DMS79 (cell line): ENCODE measurements at regions not wholly inside any gene's neighbourhood (a gene's known extent, or its start where the extent isn't known, plus 50 kb on each side); places are given as distances from the start of the nearest gene placed in this dataset.

ENCODE experiments used
- DNase-seq: peaks from one replicate; lab custom pipeline; 2025; lab: John Stamatoyannopoulos, UW

- DNase-seq = no peak
Measured at GRCh38 chr15:96102631-96103030, 227.9 kb upstream of the NR2F2 start.

DNA sequence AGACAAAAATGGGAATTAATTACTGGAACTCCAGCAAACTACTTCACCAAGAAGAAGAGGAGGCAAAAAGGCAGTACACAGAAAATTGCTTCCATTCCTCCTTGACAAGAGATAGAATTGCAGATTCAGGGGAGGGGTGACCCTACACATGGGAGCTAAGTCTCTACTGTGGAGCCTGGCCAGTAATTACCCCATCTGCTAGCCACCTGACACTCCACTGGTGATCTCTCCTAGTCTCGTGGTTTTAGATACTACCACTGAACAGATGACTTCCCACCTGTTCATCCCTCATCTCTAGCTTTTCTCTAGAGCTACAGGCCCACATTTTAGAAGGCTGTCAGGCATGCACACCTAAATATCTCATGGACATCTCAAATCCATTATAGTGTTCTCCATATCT lies 224.3 kb upstream of the NR2F2 start:
- DNase-seq = no peak

DNA sequence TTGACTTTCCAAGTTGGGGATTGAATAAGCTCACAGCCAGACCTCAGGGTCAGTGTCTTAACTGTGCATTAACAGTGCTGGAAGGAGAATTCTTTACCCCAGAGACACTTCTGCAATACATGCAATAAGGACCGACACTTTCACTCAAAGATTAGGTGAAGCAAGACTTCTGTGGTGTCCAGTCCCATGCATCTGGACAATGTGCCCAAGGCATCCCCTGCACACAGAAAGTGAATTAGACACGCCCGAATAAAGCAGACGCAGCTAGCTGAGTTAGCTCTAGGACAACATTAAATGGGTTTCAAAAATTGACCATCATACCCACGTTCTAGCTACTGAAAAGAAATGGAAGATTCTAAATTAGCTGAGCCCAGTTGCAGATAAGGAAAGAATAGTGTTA lies 223.9 kb upstream of the NR2F2 start:
- DNase-seq = no peak

- no peak for DNase-seq
Measured at GRCh38 chr15:96107916-96108315, 222.6 kb upstream of the NR2F2 start.

GRCh38 chr15:96108405-96108804 lies 222.1 kb upstream of the NR2F2 start:
- DNase-seq = no peak

GRCh38 chr15:96109820-96110219 lies 220.7 kb upstream of the NR2F2 start:
- DNase-seq = no peak

- no peak for DNase-seq
Measured at GRCh38 chr15:96112018-96112417, 218.5 kb upstream of the NR2F2 start.

DNA sequence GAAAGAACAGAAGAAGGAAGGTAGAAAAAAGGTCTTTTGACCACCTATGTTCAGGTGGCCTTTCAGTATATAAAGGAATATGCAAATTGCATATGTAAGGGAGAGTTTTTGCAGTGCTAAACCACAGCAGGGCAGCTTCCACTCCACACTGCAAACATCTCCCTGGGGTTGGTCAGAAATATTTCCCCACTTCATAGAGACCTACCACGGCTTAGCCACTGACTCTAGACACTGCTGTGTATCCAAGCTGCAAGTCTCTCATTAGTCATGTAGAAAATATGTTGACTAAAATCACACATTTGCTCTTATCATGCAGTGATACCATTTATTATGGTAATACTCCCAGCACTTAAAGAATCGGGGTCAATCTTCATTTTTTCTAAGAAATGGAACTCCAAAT lies 214.9 kb upstream of the NR2F2 start:
- DNase-seq = no peak

GRCh38 chr15:96117270-96117669 lies 213.2 kb upstream of the NR2F2 start:
- no peak for DNase-seq

GRCh38 chr15:96119734-96120133 lies 210.8 kb upstream of the NR2F2 start:
- DNase-seq = no peak

DNA sequence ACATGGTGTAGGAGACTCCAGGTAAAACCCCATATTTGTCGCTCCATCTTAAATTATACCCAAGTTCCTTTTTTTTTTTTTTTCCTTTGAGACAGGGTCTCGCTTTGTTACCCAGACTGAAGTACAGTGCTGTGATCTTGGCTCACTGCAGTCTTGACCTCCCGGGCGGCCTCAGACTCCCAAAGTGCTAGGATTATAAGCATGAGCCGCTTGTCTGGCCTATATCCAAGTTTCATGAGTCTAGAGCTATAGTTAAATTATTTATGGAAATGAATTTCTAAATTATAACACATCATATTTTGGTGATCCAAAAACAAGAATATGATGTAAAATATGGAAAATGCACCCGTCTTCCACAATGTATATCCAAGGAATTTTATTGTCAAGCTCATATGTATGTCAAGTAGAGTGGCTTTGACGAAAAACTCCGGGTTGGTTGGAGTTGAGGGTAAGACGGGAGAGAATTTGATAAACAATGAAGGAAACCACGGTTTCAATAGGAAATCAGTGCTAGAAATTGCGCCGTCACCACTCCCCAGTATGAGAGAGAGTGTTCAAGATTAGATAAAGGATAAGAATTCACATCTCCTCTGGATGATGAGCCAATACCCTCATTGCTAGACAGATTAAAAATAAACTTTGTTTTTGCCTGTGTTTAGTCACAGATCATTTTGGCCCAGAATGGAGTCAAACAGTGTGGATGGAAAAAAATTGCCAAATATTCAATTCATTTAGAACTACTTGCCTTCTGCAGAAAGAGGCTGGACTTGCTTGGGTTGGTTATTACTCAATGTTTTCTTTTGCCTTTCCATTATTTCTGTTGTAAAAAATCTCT lies 209.2 kb upstream of the NR2F2 start:
- no peak for DNase-seq

- no peak for DNase-seq
Measured at GRCh38 chr15:96122077-96123027, 208.1 kb upstream of the NR2F2 start.

- no peak for DNase-seq
Measured at GRCh38 chr15:96123028-96123400, 207.5 kb upstream of the NR2F2 start.

GRCh38 chr15:96123630-96124187 lies 206.8 kb upstream of the NR2F2 start:
- no peak for DNase-seq

GRCh38 chr15:96124436-96124835 lies 206.1 kb upstream of the NR2F2 start:
- DNase-seq = no peak

DNA sequence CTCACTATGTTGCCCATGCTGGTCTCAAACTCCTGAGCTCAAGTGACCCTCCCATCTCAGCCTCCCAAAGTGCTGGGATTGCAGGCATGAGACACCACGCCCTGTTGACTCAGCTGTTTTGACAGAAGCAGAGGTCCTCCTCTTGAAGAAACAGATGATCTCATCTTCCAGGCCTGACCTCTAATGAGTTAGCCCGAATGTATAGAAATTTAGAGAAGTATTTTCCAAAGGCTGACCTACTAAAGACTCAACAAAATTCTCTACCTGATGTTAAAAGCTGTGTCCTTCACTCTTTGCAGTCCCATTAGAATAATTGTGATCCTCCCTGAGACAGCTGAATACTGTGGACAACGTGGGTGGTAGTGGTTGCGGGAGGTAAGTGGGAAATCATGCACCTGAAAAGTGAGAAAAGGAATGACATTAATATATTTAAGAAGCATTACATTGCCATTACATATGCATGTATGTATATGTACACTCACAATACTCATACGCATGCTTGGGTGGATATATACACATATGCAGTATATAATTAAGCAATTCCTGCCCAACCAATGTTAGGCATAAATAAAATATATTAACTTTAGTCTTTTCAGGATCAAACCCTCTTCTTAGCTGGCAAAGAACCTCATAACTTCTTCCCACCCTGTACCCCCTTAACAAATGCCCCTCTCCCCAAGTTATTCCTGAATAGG lies 204.6 kb upstream of the NR2F2 start:
- no peak for DNase-seq

GRCh38 chr15:96126859-96127258 lies 203.6 kb upstream of the NR2F2 start:
- no peak for DNase-seq

DNA sequence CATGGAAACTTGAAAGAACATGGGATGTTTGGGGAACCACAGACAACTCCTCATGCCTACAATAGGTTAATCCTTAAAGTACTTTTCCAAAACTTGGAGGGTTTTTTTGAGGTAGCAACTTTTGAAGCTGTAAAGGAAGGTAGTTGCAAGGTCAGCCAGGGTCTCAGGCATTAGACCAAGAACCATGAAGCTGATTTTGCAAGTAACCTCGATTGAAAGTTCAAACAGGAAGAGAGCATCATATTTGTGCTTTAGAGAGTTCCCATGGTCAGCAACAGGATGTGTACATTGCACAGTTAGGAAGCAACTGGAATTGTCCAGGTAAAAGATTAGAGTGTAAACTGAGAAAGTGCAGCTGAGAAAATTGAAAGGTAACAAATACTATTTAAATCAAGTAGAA lies 199.8 kb upstream of the NR2F2 start:
- DNase-seq = no peak

DNA sequence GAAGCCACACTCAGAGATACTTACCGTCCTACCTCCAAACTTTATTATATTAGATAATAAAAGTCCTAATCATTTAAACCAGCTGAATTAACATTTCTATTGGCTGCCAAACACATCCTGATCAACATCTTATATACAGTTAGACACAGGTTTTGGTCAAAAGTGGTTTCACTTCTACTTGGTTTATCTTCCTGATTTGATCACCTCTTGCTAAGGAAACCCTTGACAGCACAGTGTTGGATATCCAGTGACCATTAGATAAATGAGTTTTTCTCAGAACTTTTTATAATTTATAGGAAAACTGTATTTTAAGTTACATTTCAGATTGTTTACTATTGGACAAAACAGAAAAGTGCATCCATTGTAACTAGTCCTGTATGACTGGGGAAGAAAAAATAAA lies 198.4 kb upstream of the NR2F2 start:
- DNase-seq = no peak

- no peak for DNase-seq
Measured at GRCh38 chr15:96135166-96136093, 195.1 kb upstream of the NR2F2 start.

- DNase-seq = no peak
Measured at GRCh38 chr15:96138985-96139384, 191.5 kb upstream of the NR2F2 start.
